Skin epidermis (tissue), 12 donors: ENCODE measurements at regions not wholly inside any gene's neighbourhood (a gene's known extent, or its start where the extent isn't known, plus 50 kb on each side); places are given as distances from the start of the nearest gene placed in this dataset.
"Not testable (repeated sequence)": the region's sequence is repeated elsewhere in the genome, so short reads cannot be mapped to it uniquely, and the experiment has no call there.

Experiments used
- H3K27ac ChIP-seq, 21 experiments: fragments of 200-600 bp; sonication (generic) in 11 of 21; one replicate each; pipeline ENCODE4 v1.5.0; 2020; ENCODE audit warnings: mild to moderate bottlenecking in 3 of 21, inconsistent platforms in 2 of 21, moderate library complexity in 2 of 21
- H3K4me3 ChIP-seq, 7 experiments: fragments of 200-600 bp; sonication (generic) in 2 of 7; one replicate each; pipeline ENCODE4 v1.5.0; 2020; ENCODE audit warnings: inconsistent platforms in 2 of 7, mild to moderate bottlenecking in 2 of 7, moderate library complexity in 1 of 7

DNA sequence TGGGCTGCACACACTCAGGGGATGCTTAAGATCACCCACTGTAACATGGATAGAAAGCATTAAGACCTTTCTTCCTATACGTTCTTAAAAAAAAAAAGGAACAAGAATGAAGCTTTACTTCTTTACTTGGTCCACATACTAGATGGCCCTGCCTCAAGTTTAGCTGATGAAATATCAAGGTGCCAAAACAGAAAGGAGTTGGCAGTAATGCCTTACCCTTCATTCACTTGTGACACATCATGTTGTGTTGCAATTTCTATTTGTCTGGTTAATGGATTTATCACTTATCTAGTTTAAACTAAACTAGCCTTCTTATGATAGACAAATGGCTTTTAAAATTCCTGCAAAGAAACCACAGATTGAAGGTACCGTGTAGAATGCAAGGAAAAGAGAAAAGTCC lies 720.3 kb downstream of the CCSER2 start:
- H3K27ac ChIP-seq: no peak overlapping the region
- no peak overlapping the region for H3K4me3 ChIP-seq

DNA sequence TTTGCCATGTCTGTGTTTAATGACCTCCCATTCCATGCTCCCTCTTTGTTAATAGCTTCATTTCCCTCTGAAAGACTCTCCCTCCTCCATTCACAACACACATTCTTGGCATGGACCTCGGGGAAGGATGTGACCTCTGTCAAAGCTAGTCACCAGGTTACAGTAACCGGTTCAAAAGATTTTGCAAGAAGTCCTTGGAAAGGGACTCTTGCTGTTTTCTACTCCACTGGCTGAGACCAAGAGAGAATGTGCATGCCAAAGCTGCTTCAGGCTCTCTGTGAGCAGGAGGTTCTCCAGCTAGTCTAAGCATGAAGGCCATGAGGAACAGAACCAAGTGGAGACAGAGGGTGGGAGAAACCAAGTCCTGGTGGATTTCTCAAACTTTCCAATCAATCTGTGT lies 732.6 kb downstream of the CCSER2 start:
- Histone ChIP-seq H3K4me3 (no peak overlapping the region), H3K27ac (no peak overlapping the region)

DNA sequence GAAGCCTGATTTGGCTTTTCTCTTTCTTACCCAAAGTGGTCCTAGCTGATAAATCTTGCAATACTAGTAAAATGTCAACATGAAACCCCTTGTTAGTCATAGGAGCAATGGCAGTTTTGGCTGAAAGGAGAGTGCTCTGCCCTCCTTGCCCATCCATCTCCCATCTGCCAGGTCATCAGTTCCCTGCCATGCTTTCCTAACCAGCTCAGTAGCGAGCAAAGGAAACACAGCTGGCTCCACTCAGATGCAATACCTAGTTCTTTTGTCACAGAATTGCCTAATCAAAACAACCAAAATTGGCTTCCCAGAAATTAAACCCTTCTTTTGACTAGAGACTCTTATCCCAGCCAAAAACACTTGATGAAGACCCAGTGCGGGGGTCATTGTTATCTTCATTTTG lies 733.0 kb downstream of the CCSER2 start:
- H3K27ac ChIP-seq: no peak overlapping the region

DNA sequence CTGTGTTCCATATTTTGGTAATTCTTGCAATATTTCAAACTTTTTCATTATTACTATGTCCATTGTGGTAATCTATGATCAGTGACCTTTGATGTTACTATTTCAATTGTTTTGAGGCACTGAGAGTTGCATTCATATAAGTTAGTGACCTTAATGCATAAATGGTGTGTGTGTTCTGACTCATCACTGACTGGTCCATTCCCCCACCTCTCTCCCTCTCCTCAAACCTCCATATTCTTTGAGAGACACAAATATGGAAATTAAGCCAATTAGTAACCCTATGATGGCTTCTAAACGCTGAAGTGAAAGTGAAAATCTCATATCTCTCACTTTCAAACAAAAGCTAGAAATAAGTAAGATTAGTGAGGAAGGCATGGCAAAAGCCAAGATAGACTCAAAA lies 739.6 kb downstream of the CCSER2 start:
- Histone ChIP-seq H3K4me3 (no peak overlapping the region), H3K27ac (no peak overlapping the region)

More for the DNA sequence above, 733.0 kb downstream of the CCSER2 start:
- H3K4me3 ChIP-seq: no peak overlapping the region

DNA sequence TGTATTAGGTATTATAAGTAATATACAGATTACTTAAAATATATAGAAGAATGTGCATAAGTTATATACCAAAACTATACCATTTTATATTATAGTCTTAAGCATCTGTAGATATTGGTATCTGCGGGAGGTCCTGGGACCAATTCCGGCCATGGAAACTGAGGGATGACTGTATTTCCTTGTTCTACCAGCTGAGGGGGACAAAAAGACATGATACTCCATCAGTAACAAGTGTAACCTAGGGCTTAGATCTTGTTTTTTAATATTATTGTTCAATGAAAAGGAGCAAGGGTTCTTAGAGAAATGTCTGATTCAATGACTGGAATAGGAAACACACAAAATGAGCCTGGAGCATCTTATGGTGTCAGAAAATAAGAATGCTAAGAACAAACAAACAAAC lies 752.5 kb downstream of the CCSER2 start:
- Histone ChIP-seq H3K4me3 (no peak overlapping the region), H3K27ac (no peak overlapping the region)

DNA sequence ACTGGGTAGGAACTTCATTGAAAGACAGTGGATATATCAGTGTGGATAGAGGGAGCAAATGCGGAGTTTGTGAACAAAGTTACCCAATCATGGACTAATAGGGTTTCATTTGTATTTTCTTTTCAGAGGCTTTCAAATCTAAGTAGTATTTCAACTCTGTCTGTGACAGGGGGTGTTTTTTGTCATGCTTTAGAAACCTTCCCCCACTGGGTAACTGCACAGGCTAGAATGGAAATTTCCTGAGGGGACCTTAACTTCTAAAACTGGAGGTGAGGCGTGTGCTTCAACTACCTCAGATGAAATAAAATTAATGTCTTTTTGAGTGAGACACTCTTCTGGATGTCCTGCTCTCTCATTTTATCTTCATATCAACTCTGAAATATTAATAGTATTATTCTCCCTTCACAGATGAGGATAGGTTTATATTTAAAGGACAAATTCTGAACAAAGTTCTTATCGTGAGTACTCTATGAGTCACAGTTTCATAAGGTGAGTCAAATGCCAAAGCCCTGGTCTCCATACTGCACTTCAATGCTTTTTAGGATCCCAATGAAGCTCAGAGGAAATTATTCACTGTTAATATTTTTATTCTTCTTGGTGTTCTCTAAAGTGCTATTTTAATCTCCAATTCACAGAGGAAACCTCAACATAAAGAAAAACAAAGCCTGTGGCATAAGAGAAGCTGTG lies 770.6 kb downstream of the CCSER2 start:
- no peak overlapping the region for H3K27ac ChIP-seq

DNA sequence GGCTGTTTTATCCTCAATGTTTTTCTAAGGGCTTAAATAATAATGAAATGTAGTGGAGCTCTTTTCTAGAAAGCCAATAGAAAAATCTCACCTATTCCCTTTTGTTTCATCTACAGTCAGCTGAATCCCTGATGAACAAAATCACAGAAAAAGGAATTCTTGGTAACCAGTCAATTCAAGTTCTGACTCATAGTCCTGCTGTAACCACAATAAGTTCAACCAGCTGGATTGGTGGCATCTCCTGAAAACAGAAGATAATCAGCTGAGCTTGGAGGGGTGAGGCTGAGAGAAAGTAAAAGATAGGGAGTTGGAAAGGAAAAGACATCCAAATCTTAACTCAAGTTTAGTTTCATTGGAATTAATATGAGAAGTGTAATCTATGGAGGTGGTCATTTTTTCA lies 772.1 kb downstream of the CCSER2 start:
- Histone ChIP-seq H3K4me3 (no peak overlapping the region), H3K27ac (no peak overlapping the region)

More for the DNA sequence above, 770.6 kb downstream of the CCSER2 start:
- no peak overlapping the region for H3K4me3 ChIP-seq

DNA sequence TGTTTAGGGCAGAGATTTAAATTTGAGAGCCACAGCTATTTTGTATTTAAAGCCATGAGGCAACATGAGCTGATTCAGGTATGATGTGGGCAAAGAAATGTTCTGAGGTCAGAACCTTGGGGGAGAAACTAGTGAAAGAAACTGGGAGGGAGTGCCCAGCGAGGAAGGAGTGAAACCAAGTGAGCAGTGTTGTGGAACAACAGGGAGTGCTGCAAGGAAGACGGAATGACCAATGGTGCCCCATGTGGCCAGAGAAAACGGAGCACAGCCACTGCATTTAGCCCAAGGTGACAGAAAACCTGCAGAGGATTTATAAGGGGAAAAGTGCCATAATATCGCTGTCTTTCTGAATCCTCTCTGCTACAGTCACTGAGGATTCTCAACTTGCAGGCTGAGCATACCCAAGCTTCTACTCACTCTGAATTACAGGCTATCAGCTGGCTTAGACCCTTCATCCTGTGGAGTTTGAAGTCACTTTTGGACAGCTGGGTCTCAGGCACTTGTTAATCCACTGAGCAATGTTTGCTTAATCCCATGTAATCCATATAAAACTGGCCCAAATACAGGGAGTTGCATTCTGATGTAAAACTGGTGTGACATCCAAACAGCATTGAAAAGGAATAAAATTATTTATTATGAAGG lies 777.3 kb downstream of the CCSER2 start:
- H3K27ac ChIP-seq: no peak overlapping the region
- H3K4me3 ChIP-seq: no peak overlapping the region

DNA sequence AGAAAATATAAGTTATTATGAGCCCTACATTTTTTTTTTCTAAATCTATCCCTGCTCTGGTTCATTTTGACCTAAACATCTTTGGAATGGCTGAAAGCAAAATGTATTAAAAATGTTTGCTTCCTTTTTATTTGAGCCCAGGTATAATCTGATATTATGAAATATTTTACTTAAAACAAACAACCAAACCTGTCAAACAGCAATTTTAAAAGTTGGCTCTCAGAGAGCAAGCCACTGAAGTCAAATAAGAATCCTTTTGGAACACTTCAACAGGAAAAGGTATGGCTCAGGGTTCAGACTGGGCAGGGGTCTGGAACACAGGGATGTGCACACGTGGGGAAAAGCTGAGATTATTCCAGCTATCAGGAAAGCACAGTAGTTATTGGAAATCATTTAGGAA lies 782.9 kb downstream of the CCSER2 start:
- no peak overlapping the region for H3K27ac ChIP-seq

DNA sequence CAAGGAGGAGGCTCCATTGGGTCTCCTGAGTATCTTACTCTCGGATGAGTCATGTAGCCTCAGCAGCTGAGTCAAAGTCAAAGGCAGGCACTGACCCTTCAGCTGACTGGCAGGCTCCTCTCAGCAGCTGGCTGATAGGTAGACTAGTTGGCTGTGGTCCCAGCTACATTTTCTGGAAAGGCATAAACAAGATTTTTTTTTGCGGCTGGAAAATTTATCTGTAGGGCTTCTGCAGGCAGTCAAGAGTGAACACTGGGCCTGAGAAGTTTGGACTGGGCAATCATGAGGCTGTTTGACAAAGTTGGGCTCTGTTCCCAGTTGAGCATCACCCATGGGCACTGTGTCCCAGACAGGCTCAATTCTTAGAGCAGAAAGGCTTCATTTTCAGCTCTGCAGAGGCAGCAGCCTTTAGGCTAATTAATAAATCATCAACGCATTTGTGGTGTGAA lies 796.2 kb downstream of the CCSER2 start:
- Histone ChIP-seq H3K27ac (no peak overlapping the region), H3K4me3 (no peak overlapping the region)

More for the DNA sequence above, 782.9 kb downstream of the CCSER2 start:
- no peak overlapping the region for H3K4me3 ChIP-seq

DNA sequence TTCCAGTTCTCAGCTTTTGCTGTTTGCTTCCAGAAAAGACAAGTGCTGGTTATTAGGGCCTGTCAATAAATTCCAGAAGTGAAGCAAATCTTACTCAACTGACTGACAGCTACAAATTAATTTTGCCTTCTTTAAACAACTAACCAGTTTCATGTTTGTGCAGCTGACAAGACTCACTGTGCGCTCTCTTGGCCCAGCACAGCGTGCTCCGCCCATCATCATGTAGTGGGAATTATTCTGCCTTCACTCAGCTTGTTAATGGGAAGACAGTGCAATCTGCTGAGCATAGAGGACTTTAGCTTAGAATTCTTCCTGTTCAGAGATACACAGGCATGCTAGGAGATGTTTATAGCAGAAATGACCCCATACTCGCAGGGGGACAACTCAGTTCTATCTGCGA lies 808.9 kb downstream of the CCSER2 start:
- H3K27ac ChIP-seq: no peak overlapping the region
- H3K4me3 ChIP-seq: no peak overlapping the region

DNA sequence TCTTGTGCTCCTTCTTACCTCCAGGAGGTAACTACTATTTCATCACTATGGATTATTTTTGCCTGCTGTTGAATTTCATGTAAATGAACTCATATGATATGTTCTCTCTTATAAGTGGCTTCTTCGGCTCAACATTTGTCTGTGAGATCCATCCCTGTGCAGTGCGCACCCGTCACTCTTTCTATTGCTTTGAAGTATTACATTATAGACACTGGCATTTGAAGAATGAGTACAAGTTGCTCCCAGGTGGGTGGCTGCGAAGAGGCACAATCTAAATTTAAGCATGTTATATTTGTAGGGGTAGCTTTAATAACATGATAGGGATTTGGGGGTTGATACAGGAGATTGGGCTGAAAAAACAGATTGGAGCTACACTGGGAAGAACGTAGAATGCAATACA lies 809.7 kb downstream of the CCSER2 start:
- Histone ChIP-seq H3K27ac (no peak overlapping the region), H3K4me3 (no peak overlapping the region)

DNA sequence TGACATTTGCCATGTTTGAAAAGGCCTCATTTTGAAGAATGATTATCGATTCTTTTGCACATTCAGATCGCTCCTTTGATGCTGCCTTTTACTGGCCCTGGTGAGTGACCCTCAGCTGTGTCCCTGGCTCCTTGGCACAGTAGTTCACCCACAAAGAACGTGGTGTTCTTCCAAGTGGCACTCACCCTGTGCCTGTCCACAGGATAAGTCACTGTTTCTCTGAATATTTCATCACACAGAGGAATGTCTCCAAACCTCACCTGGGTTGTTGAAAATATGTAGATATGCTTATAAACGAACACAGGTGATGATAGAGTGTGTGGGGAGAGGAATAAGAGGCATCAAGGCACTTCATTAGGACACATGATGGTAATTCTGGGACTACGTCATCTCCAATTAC lies 810.7 kb downstream of the CCSER2 start:
- Histone ChIP-seq H3K27ac (no peak overlapping the region), H3K4me3 (no peak overlapping the region)

DNA sequence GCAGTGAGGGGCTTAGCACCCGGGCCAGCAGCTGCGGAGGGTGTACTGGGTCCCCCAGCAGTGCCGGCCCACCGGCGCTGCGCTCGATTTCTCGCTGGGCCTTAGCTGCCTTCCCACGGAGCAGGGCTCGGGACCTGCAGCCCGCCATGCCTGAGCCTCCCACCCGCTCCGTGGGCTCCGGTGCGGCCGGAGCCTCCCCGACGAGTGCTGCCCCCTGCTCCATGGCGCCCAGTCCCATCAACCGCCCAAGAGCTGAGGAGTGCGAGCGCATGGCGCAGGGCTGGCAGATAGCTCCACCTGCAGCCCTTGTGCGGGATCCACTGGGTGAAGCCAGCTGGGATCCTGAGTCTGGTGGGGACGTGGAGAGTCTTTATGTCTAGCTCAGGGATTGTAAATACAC lies 813.1 kb downstream of the CCSER2 start:
- not testable (repeated sequence) for H3K4me3 ChIP-seq, H3K27ac ChIP-seq

DNA sequence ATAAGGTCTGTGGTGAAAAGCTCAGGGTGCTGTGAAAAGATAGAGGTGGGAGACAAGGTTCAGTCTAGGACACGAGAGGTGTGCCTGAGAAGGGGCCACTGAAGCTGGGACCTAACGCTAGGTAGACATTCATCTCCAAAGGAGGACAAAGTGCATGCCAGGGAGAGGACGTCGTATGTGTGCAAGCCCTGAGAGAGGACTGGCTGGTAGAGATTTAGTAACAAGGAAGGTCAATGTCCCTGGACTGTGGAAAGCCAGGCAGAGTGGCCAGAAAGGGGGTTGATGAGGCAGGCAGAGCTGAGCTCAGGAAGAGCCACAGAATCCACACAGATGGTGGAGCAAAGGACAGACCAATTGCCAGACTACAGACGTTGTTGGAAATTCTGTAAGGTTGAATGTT lies 817.6 kb downstream of the CCSER2 start:
- H3K4me3 ChIP-seq: no peak overlapping the region
- no peak overlapping the region for H3K27ac ChIP-seq

DNA sequence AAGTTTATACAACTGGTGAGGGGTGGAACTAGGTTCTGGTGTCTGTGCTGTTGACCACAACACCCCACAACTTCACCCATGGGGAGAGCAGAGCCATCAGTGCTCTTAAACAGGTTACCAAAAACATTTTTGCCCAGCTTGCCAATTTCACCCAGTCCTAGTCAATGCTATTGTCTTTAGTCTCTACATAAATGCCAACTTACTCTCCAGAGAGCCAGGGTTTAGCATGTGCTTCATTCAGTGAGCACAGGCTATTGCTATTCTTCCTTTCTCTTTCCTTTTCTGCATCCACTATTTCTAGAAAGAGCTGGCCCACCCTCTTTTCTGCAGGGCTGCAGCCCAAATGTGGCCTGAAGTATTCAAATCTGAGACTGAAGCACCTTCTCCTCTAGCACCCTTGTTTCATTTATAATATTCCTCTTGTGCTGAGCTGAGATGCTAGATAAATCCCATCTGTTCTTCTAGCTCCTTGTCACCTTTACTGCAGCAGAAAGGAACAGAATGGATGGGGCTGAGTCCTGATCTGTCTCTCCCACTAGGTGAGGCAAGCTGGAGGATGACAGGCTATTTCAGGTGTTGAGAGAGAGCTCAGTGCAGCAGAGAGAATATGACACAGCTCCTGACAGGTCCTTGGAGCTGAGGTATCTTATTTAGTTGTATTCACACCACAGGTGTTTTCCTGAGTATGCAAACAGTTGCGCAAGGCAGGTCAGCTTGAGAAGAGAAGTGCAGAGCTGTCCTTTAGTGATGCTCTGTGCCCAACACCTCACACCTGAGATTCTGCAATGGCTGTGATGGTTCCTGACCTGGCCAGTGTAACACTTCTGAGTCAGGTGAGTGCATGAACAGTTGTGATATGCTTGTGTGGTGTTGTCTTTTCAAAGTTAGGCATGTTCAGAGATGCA lies 819.2 kb downstream of the CCSER2 start:
- Histone ChIP-seq H3K4me3 (no peak overlapping the region), H3K27ac (no peak overlapping the region)

DNA sequence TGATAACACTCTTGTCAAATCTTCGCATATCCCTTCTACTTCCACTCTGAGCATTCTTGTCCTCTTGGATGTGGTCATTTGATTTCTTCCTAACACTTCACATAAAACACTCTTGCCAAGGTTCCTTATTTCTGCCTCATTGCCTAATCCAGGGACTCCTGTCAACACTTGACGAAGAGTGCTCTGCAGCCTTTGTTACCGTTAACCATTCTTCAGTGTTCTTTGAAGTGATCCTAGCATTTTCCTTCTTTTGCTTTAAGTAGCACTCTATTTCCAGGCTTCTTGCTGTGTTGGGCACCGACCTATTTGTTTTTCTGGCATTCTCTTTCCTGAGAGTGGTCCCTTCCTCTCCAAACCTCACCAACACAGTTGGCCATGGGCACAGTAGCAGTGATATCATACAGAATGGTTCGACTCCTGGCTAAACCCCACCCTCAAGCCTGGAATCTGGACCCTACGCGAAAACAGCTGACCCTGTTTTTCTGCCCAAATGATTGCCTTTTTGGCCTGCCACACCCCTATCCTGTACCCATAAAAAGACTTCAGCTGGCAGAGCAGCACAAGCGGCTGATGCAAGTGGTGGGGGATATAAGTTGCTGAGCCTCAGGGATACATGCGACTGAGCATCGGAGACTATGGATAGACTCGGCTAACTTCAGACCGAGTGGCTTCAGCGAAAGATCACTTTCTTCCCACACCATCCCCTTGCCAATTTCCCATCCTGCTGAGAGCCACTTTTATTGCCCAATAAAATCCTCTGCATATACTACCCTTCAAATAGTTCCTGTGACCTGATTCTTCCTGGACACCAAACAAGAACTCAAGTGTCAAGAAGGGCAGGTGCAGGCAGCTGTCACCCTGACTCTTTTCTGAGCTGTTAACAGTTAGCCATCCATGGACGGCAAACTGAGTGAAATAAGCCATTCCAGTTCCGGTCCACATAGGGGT lies 820.6 kb downstream of the CCSER2 start:
- H3K4me3 ChIP-seq: no peak overlapping the region
- no peak overlapping the region for H3K27ac ChIP-seq

DNA sequence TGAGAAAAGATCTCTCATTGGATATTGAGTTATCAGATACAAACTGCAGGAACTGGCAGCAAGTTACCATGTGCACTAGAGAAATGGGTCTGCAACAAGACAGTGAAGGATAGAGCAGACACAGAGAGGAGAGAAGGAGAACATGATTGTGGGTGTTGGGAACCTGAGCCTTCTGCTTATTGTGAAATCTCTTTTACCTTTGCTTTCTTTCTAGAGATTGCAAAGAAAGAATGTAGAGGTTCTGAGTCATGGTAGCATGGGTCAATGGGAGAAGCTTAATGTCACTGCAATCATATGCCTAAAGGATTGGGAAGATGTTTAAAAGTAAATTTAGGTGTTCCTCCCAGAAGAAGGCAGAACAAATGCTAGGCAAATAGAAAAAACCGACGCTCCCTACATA lies 821.4 kb downstream of the CCSER2 start:
- Histone ChIP-seq H3K27ac (no peak overlapping the region), H3K4me3 (no peak overlapping the region)

DNA sequence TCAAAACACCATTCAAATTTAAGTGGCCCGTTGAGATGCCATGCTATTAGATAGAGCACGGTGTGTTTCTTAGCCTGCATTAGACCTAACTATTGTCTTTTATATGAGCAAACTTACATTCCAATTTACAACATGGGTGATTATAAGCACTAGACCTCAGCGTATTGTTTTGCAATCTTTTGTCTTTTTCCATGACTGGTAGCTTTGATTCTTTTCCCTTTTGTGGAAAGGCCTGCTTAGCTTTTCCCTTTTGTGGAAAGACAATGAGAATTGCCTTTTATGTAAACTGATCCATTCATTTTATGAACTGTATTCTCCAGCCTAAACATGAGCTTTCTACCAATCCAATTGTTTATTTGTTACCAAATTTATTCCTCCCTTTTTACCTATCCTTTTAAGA lies 823.1 kb downstream of the CCSER2 start:
- no peak overlapping the region for H3K27ac ChIP-seq
- H3K4me3 ChIP-seq: no peak overlapping the region

DNA sequence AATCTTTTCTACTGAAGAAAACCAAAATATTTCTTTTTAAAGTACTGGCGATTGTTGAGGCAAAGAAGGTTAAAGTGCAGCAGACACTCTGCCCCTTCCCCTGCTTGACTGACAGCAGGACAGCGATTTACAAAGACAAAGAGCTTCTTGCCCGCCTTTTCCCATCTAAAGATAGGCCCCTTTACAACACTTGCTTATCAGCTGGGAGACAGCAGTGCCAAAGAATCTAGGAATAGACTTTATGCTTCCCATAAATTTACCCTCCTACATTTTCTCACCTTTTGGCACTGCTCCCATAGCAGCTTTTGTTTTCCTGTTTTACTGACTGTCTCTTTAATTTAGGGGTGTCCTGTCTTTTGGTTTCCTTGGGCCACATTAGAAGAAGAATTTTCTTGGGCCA lies 824.1 kb downstream of the CCSER2 start:
- Histone ChIP-seq H3K27ac (no peak overlapping the region), H3K4me3 (no peak overlapping the region)
